Heart left ventricle (tissue), 16 donors: ENCODE measurements at regions not wholly inside any gene's neighbourhood (a gene's known extent, or its start where the extent isn't known, plus 50 kb on each side); places are given as distances from the start of the nearest gene placed in this dataset.

ENCODE experiments used
- ATAC-seq, 4 donors: fragments of 200-7000 bp; cut with Tn5 transposase; one replicate each; pipeline ENCODE4 v1.9.1; 2020 to 2022; ENCODE audit warnings: moderate library complexity in 4 of 4, mild to moderate bottlenecking in 3 of 4, moderate number of reproducible peaks in 1 of 4
- DNase-seq, 5 donors: peaks; one replicate each; pipeline ENCODE4 v3.0.0-alpha.2; 2020
- H3K27ac ChIP-seq, 12 donors: fragments of 200-600 bp; sonication (generic) in 4 of 12; one replicate each; pipeline versions ENCODE4 v1.5.0 to v1.8.0; 2016 to 2022; ENCODE audit warnings: mild to moderate bottlenecking in 2 of 12
- H3K27me3 ChIP-seq, 9 donors: fragments of 200-600 bp; sonication (generic) in 2 of 9; one replicate each; pipeline versions ENCODE4 v1.5.1 to v1.8.0; 2016 to 2022; ENCODE audit warnings: mild to moderate bottlenecking in 3 of 9
- H3K36me3 ChIP-seq, 9 donors: fragments of 200-600 bp; sonication (generic) in 2 of 9; one replicate each; pipeline versions ENCODE4 v1.5.0 to v1.8.0; 2018 to 2022; ENCODE audit warnings: mild to moderate bottlenecking in 2 of 9
- H3K4me1 ChIP-seq, 12 donors: fragments of 200-600 bp; sonication (generic) in 4 of 12; one replicate each; pipeline versions ENCODE4 v1.5.0 to v1.8.0; 2016 to 2022; ENCODE audit warnings: mild to moderate bottlenecking in 3 of 12
- H3K4me3 ChIP-seq, 12 donors: fragments of 200-600 bp; sonication (generic) in 4 of 12; one replicate each; pipeline versions ENCODE4 v1.5.0 to v1.8.0; 2017 to 2022; ENCODE audit warnings: mild to moderate bottlenecking in 9 of 12, moderate library complexity in 4 of 12
- H3K9me3 ChIP-seq, 12 donors: fragments of 200-600 bp; sonication (generic) in 4 of 12; one replicate each; pipeline versions ENCODE4 v1.5.0 to v1.8.0; 2016 to 2022; ENCODE audit warnings: mild to moderate bottlenecking in 1 of 12
- CTCF ChIP-seq, 12 donors: fragments of 200-600 bp; sonication (generic) in 4 of 12; IDR thresholded peaks; one replicate each; pipeline versions ENCODE4 v1.5.0 to v1.8.0; 2018 to 2022; ENCODE audit warnings: antibody characterized with exemption in 12 of 12, mild to moderate bottlenecking in 5 of 12
- POLR2A ChIP-seq, 2 donors: fragments of 450-650 bp; IDR thresholded peaks; one replicate each; pipeline ENCODE4 v1.6.1; 2017; ENCODE audit warnings: antibody characterized with exemption in 2 of 2, mild to moderate bottlenecking in 2 of 2, moderate library complexity in 2 of 2
- WGBS, 4 donors: extraction: QIAGEN DNeasy Blood & Tissue Kit in 2 of 4; methylation state at CpG; one replicate each; pipeline versions ENCODE4 v1.1.5 to v1.1.7; 2013 to 2018; 5-methylcytosine and 5-hydroxymethylcytosine counted together
- intact Hi-C, 10 donors: fragments of 100-400 bp; cut with DNase I; formaldehyde crosslinking; loops; one replicate each; pipeline versions ENCODE4 v1.11.1 to v1.14.2; 2022
- donor health status: ischemic (EF 13 %, LVEDD 7.1; RV severe dilation, severe dysfunction).
- donor health status: healthy with polysubstance abuse.
- donor health status: DM: no; HTN: yes; CAD: no.
- donor health status: DM: no; HTN: no; CAD: no.
- donor health status: ischemic (EF 25% LVEDD 6.9; RV normal size, moderate dysfunction).
- donor health status: ischemic (EF 25% LVEDD 5.7; RV mildly dilated, moderate dysfunction).
- donor health status: healthy.
- donor health status: DM: yes; HTN: yes; CAD: no.
- donor health status: ischemic (EF 35%, LVEDD 5.7; RV mildly dilated, moderate dysfunction).
- donor health status: nonischemic (EF 11% LVEDD 7.7; RV severe dilation, severe dysfunction).
- donor health status: DM: yes; HTN: yes; CAD: no.
- donor health status: PGD.
- donor health status: ischemic (EF 29% LVEDD 5.4; RV normal size, mild dysfunction).
- donor health status: nonischemic (EF 23%, LVEDD 6.1; RV moderate dilation, normal function).

- WGBS, 4 donors: 80 to 88% (median 84%) methylated on average over 5 of the region's 5 CpGs
- no peak for TF ChIP-seq CTCF (IDR thresholded peaks at IDR 0.05)
- TF ChIP-seq POLR2A (IDR thresholded peaks at IDR 0.05): no peak
- no peak overlapping the region for H3K27ac ChIP-seq
- H3K27me3 ChIP-seq: no peaks in the 10 kb centered on the region
- DNase-seq (no peak), ATAC-seq (no peak)
- H3K36me3 ChIP-seq: no peaks in the 10 kb centered on the region
- no peaks in the 10 kb centered on the region for H3K9me3 ChIP-seq
- no peak overlapping the region for H3K4me3 ChIP-seq
- H3K4me1 ChIP-seq: no peaks in the 10 kb centered on the region
- intact Hi-C loops: no loop called here
Measured at GRCh38 chr13:106382534-106382933, 152.9 kb downstream of the EFNB2 start.

- Histone ChIP-seq H3K36me3 (no peaks in the 10 kb centered on the region), H3K27me3 (no peaks in the 10 kb centered on the region), H3K27ac (no peak overlapping the region), H3K9me3 (no peaks in the 10 kb centered on the region), H3K4me3 (no peak overlapping the region), H3K4me1 (no peaks in the 10 kb centered on the region)
- TF ChIP-seq POLR2A (IDR thresholded peaks at IDR 0.05): no peak
- no peak for TF ChIP-seq CTCF (IDR thresholded peaks at IDR 0.05)
- intact Hi-C loops: no loop called here
- no peak for ATAC-seq
- no peak for DNase-seq
- 71 to 75% (median 74%) methylated on average over 4 of the region's 4 CpGs for WGBS, 4 donors
Measured at GRCh38 chr13:106381091-106381490, 154.4 kb downstream of the EFNB2 start.

GRCh38 chr13:106377931-106378662 lies 157.4 kb downstream of the EFNB2 start:
- 89 to 91% (median 89%) methylated on average over 7 of the region's 7 CpGs for WGBS, 4 donors
- H3K9me3 ChIP-seq: no peaks in the 10 kb centered on the region
- H3K27ac ChIP-seq: no peak overlapping the region
- intact Hi-C loops: no loop called here
- no peak for DNase-seq
- no peak for TF ChIP-seq CTCF (IDR thresholded peaks at IDR 0.05)
- no peak for TF ChIP-seq POLR2A (IDR thresholded peaks at IDR 0.05)
- no peaks in the 10 kb centered on the region for H3K27me3 ChIP-seq
- peaks cover 0 to 6% (median 0%) of the 10 kb centered on the region in 12 donors for H3K4me1 ChIP-seq
- no peak for ATAC-seq
- no peaks in the 10 kb centered on the region for H3K36me3 ChIP-seq
- no peak overlapping the region for H3K4me3 ChIP-seq

- Histone ChIP-seq H3K4me3 (no peak overlapping the region), H3K4me1 (peaks cover 0 to 10% (median 0%) of the 10 kb centered on the region in 12 donors), H3K36me3 (no peaks in the 10 kb centered on the region), H3K27ac (no peak overlapping the region), H3K27me3 (no peaks in the 10 kb centered on the region), H3K9me3 (no peaks in the 10 kb centered on the region)
- no peak for DNase-seq
- ATAC-seq: no peak
- intact Hi-C loops: no loop called here
- no peak for TF ChIP-seq CTCF (IDR thresholded peaks at IDR 0.05)
- WGBS, 4 donors: 75 to 77% (median 76%) methylated on average over 7 of the region's 7 CpGs
Measured at GRCh38 chr13:106377341-106377740, 158.1 kb downstream of the EFNB2 start.
